Right cardiac atrium (tissue), 5 donors: ENCODE measurements at regions not wholly inside any gene's neighbourhood (a gene's known extent, or its start where the extent isn't known, plus 50 kb on each side); places are given as distances from the start of the nearest gene placed in this dataset.
"Not testable (repeated sequence)": the region's sequence is repeated elsewhere in the genome, so short reads cannot be mapped to it uniquely, and the experiment has no call there.

Source experiments
- ATAC-seq, 2 donors: fragments of 200-7000 bp; cut with Tn5 transposase; one replicate each; pipeline versions ENCODE4 v1.8.0 to v1.9.1; 2020; ENCODE audit warnings: moderate library complexity in 2 of 2, mild to moderate bottlenecking in 1 of 2
- DNase-seq, 3 donors: peaks; one replicate each; pipeline ENCODE4 v3.0.0-alpha.2; 2020
- H3K27ac ChIP-seq: one replicate; pipeline ENCODE4 v1.5.1; 2013; ENCODE audit warnings: mild to moderate bottlenecking, low read length, control low read depth, moderate library complexity
- H3K27me3 ChIP-seq: one replicate; pipeline ENCODE4 v1.6.1; 2013; ENCODE audit not compliant: control insufficient read depth, insufficient read depth
- H3K4me1 ChIP-seq: one replicate; pipeline ENCODE4 v1.6.1; 2013; ENCODE audit warnings: low read length; ENCODE audit not compliant: control insufficient read depth, insufficient read depth
- H3K4me3 ChIP-seq: one replicate; pipeline ENCODE4 v1.5.1; 2013; ENCODE audit warnings: low read length, control low read depth
- H3K9me3 ChIP-seq: one replicate; pipeline ENCODE4 v1.6.1; 2013; ENCODE audit warnings: low read length; ENCODE audit not compliant: control insufficient read depth
- WGBS: extraction: QIAGEN DNeasy Blood & Tissue Kit; methylation state at CpG from one replicate; pipeline ENCODE4 v1.1.7; 2013; 5-methylcytosine and 5-hydroxymethylcytosine counted together
- intact Hi-C, 4 donors: fragments of 100-400 bp; cut with DNase I; formaldehyde crosslinking; loops; one replicate each; pipeline versions ENCODE4 v1.11.0 to v1.14.0; 2022 to 2023
- donor health status: healthy with polysubstance abuse.
- donor health status: DM: no; HTN: yes; CAD: no.
- donor health status: DM: no; HTN: no; CAD: no.
- donor health status: DM: no; HTN: yes; CAD: no; lungs with severe emphysema.
- donor health status: DM: yes; HTN: yes; CAD: no.

DNA sequence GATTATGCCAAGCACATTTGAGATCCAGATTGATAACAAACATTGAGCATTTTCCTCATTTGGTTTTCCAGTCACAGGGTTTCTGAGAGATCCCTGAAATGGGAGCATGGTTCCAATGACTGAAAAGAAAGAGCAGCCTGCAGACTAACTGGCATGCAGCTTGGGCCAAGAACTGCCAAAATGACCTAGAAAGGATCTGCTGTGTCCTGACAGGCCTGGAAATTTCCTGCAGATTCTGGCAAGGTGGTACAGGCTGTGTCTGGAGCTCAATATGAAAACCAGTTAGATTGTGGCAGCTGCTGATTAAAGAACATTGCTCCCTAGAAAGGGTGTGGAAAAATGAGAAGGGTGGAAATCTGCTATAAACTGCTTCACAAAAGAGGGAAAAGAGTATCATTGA lies 417.3 kb downstream of the IPO8 start:
- intact Hi-C loops: no loop called here
- Histone ChIP-seq H3K9me3 (no peaks in the 10 kb centered on the region), H3K4me1 (no peaks in the 10 kb centered on the region), H3K27ac (no peak overlapping the region), H3K27me3 (no peaks in the 10 kb centered on the region), H3K4me3 (no peak overlapping the region)
- no peak for DNase-seq
- ATAC-seq: no peak

DNA sequence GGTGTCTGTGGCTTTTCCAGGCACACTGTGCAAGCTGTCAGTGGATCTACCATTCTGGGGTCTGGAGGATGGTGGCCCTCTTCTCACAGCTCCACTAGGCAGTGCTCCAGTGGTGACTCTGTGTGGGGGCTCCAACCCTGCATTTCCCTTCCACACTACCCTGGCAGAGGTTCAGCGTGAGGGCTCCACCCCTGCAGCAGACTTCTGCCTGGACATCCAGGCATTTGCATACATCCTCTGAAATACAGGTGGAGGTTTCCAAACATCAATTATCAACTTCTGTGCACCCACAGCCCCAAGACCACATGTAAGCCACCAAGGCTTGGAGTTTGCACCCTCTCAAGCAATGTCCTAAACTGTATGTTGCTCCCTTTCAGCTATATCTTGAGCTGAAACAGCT lies 423.2 kb downstream of the IPO8 start:
- H3K4me3 ChIP-seq, H3K9me3 ChIP-seq, H3K27ac ChIP-seq, ATAC-seq, intact Hi-C loops, DNase-seq, H3K4me1 ChIP-seq, H3K27me3 ChIP-seq: not testable (repeated sequence)
- 44% methylated on average over 1 of the region's 1 CpG for WGBS

DNA sequence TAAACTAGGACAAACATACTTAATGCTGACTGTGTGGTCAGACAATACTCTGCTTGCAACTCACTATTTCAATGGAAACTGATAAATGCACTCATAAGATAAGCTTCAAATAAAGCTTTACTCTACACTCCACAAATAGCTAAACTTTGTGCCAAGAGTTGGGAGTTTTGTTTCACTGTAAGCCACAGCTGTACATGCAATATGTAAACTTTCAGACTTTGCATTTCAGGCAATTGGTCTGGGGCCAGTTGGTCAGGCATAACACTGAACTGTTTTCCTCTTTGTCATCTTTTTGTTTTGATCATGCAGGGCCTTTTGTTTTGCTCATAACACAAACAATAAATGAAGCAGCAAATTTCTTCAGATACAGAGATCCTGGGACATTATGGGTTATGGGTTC lies 426.2 kb downstream of the IPO8 start:
- DNase-seq: no peak
- no peaks in the 10 kb centered on the region for H3K4me1 ChIP-seq
- H3K27ac ChIP-seq: no peak overlapping the region
- H3K9me3 ChIP-seq: no peaks in the 10 kb centered on the region
- no peak for ATAC-seq
- no peak overlapping the region for H3K4me3 ChIP-seq
- no peaks in the 10 kb centered on the region for H3K27me3 ChIP-seq
- intact Hi-C loops: no loop called here

DNA sequence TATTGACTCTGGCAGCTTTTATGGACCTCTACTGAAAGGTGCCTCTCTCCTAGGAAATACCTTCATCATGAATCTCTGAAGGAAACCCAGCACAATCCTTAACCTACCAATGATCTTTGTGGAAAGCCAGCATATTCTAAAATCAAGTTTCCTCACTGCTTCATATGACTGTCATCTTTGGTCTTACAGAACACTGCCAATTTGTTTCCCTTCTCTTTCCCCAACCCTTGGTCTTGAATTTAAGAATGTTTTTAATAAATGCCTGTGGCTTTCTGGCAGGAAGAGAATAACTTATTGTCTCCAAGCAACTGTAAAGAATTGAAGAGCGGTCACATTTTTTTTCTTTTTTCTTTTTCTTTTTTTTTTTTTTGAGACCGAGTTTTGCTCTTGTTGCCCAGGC lies 427.6 kb downstream of the IPO8 start:
- Histone ChIP-seq H3K27ac (no peak overlapping the region), H3K4me3 (no peak overlapping the region), H3K27me3 (no peaks in the 10 kb centered on the region), H3K4me1 (no peaks in the 10 kb centered on the region), H3K9me3 (no peaks in the 10 kb centered on the region)
- intact Hi-C loops: no loop called here
- DNase-seq (no peak), ATAC-seq (no peak)
- 81% methylated on average over 2 of the region's 2 CpGs for WGBS

DNA sequence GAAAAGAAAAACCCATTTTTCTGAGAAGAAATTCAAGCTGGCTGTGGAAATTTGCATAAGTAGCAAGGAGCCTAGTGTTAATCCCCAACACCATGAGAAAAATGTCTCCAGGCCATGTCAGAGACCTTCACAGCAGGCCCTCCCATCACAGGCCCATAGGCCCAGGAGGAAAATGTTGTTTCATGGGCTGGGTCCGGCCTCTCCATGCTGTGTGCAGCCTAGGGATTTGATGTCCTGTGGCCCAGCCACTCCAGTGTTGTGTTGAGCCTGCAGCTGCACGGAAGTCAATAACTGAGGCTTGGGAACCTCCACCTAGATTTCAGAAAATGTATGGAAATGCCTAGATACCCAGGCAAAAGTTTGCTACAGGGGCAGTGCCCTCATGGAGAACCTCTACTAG lies 432.2 kb downstream of the IPO8 start:
- H3K9me3 ChIP-seq: no peaks in the 10 kb centered on the region
- H3K4me3 ChIP-seq: no peak overlapping the region
- no peak for DNase-seq
- no peaks in the 10 kb centered on the region for H3K4me1 ChIP-seq
- H3K27ac ChIP-seq: no peak overlapping the region
- WGBS: 62% methylated on average over 2 of the region's 2 CpGs
- intact Hi-C loops: no loop called here
- ATAC-seq: no peak
- no peaks in the 10 kb centered on the region for H3K27me3 ChIP-seq

DNA sequence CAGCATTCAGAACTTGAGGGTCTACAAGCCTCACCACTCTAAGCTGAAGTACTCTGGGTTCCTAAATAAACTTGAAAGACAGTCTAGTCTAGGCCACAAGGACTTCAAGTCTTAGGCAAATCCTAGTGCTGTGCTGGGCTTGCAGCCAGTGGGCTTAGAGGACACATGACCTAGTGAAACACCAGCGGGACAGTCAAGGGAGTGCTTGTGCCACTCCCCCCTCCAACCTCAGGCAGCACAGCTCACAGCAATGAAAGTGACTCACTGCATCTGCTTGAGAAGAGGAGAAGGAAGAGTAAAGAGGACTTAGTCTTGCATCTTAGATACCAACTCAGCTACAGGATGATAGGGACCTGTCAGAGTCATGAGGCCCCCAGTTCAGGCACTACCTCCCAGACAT lies 438.1 kb downstream of the IPO8 start:
- no peak overlapping the region for H3K4me3 ChIP-seq
- H3K27me3 ChIP-seq: no peaks in the 10 kb centered on the region
- H3K27ac ChIP-seq: no peak overlapping the region
- no peaks in the 10 kb centered on the region for H3K9me3 ChIP-seq
- no peak for ATAC-seq
- no peaks in the 10 kb centered on the region for H3K4me1 ChIP-seq
- no peak for DNase-seq
- 46% methylated on average over 1 of the region's 1 CpG for WGBS
- intact Hi-C loops: no loop called here

DNA sequence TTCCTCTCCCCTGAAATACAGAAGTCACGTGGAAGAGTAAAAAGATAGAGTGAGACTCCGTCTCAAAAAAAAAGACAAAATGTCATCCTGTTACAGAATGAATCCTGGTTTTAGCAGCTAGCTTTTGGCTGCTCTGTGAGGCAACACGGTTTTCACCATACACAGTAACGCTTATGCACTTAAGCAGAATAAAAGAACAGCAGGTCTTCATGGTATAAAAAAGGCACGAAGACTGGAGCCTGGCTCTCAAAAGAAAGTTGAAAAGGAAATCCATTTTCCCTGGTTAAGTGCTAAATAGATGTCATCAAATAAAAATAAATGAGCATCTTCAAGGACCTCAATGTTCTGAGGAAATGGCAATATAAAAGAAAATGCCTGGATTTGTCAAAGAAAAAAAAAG lies 444.1 kb downstream of the IPO8 start:
- intact Hi-C loops: no loop called here
- Histone ChIP-seq H3K27ac (no peak overlapping the region), H3K4me1 (no peaks in the 10 kb centered on the region), H3K9me3 (no peaks in the 10 kb centered on the region), H3K27me3 (no peaks in the 10 kb centered on the region), H3K4me3 (no peak overlapping the region)
- no peak for DNase-seq
- no peak for ATAC-seq
- 63% methylated on average over 5 of the region's 5 CpGs for WGBS

DNA sequence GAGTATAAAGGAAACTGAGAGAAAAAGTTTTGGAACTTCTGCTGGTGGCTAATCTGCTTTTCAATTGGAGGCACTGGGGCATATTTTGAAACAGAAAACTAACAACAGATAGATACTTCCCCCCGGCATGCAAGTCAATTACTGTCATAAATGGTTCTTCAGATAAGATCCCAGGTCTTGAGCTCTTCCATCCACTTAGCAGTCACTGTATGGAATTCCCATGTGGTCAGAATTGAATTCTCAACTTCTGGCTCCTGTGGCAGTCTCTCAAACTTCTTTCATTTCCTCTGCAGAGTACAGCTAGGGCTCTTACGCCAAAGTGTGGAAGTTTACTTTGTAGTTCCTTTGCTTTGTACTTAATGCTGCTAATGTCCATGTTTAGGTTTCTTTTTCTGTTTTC lies 452.2 kb downstream of the IPO8 start:
- Histone ChIP-seq H3K27ac (no peak overlapping the region), H3K4me1 (no peaks in the 10 kb centered on the region), H3K4me3 (no peak overlapping the region), H3K9me3 (no peaks in the 10 kb centered on the region), H3K27me3 (no peaks in the 10 kb centered on the region)
- WGBS: 62% methylated on average over 2 of the region's 2 CpGs
- DNase-seq (no peak), ATAC-seq (no peak)
- intact Hi-C loops: no loop called here

DNA sequence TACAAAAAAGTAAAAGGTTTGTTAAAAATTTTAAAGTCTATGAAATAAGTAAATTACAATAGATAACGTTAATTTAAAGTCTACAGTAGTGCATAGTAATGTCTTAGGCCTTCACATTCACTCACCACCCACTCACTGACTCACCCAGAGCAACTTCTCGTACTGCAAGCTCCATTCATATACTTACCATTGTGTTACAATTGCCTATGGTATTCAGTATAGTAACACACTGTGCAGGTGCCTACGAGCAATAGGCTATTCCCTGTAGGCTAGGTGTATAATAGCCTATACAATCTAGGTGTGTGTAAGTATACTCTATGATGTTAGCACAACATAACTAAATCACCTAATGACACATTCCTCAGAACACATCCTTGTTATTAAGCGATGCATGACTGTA lies 435.3 kb upstream of the TMTC1 start:
- no peaks in the 10 kb centered on the region for H3K27me3 ChIP-seq
- no peak overlapping the region for H3K4me3 ChIP-seq
- H3K4me1 ChIP-seq: no peaks in the 10 kb centered on the region
- WGBS: 73% methylated on average over 4 of the region's 4 CpGs
- intact Hi-C loops: no loop called here
- no peak overlapping the region for H3K27ac ChIP-seq
- ATAC-seq (no peak), DNase-seq (no peak)
- H3K9me3 ChIP-seq: no peaks in the 10 kb centered on the region

DNA sequence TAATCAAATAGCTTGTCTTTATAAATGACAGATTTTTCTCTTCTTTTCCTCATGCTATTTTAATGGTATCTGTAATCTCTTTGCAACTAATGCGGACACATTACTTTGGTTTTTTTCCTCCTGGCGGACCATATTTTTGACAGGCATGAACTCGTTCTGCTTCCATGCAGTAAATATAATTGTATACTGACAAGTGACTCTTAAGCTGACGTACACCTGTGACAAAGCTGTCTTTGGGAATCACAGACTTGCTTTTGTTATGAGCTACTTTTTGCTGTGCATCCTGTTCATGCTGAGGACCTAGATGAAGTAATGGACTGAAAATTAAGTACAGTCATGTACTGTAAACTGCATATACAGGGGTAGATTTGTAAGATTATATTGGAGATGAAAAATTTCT lies 434.3 kb upstream of the TMTC1 start:
- no peak overlapping the region for H3K4me3 ChIP-seq
- H3K9me3 ChIP-seq: no peaks in the 10 kb centered on the region
- 87% methylated on average over 4 of the region's 4 CpGs for WGBS
- intact Hi-C loops: no loop called here
- ATAC-seq (no peak), DNase-seq (no peak)
- H3K4me1 ChIP-seq: no peaks in the 10 kb centered on the region
- no peak overlapping the region for H3K27ac ChIP-seq
- no peaks in the 10 kb centered on the region for H3K27me3 ChIP-seq

DNA sequence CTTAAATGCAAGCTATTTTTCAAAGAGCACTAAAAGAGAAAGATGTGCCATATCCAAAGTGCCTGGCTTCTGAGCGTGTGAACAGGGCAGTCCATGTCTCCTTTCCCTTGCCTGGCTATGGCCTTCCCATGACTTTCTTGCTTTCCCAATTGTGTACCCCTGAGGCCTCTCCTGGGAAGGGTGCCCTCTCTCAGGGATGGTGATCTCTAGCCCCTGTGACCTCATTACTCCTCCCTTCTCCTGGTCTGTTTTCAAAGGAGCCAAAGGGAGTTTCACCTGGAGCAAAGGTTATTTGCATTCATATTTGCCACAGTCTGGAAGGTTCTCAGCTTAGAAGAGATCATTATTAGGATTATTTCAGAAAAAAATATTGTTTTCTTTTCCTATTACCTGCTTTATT lies 429.4 kb upstream of the TMTC1 start:
- intact Hi-C loops: no loop called here
- 37% methylated on average over 1 of the region's 1 CpG for WGBS
- Histone ChIP-seq H3K4me3 (no peak overlapping the region), H3K9me3 (no peaks in the 10 kb centered on the region), H3K4me1 (no peaks in the 10 kb centered on the region), H3K27me3 (no peaks in the 10 kb centered on the region), H3K27ac (no peak overlapping the region)
- DNase-seq (no peak), ATAC-seq (no peak)

DNA sequence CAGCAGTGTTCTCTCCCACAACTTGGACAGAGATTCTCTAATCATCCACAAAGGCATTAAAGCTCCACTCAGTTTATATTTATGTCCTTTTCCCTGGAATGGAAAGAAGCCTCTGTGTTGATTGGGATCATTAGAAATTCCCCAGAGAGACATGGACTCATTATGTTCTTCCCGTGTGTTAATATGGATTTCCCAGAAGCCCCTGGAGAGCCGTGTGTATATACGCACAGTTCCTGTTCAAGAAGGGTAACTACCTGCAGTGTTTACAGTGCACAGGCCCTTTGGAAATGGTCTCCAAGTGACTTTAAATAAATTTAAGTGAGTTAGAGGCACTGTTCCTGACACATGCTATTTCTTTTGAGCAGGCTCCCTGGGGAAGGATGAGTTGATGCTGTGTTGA lies 428.0 kb upstream of the TMTC1 start:
- Histone ChIP-seq H3K27me3 (no peaks in the 10 kb centered on the region), H3K27ac (no peak overlapping the region), H3K4me3 (no peak overlapping the region), H3K9me3 (no peaks in the 10 kb centered on the region), H3K4me1 (no peaks in the 10 kb centered on the region)
- intact Hi-C loops: no loop called here
- DNase-seq (no peak), ATAC-seq (no peak)
- WGBS: 71% methylated on average over 3 of the region's 3 CpGs
